OCI-LY3 (cell line): ENCODE measurements at regions not wholly inside any gene's neighbourhood (a gene's known extent, or its start where the extent isn't known, plus 50 kb on each side); places are given as distances from the start of the nearest gene placed in this dataset.

Experiments used
- H2AFZ ChIP-seq: fragments of 200-600, 300-600 bp; shearing (Covaris generic); 2 replicates; pipeline ENCODE4 v1.6.0; 2014; ENCODE audit warnings: antibody characterized with exemption, low read depth, low read length
- H3K27ac ChIP-seq: fragments of 200-600, 300-600 bp; sonication (generic); 2 replicates; pipeline ENCODE4 v1.5.1; 2014; ENCODE audit warnings: mild to moderate bottlenecking, low read length, moderate library complexity, mixed read lengths
- H3K27me3 ChIP-seq: fragments of 200-600, 300-600 bp; sonication (generic); 2 replicates; pipeline ENCODE4 v1.6.1; 2014; ENCODE audit warnings: low read depth, low read length, mixed read lengths
- H3K36me3 ChIP-seq: fragments of 200-600, 300-600 bp; sonication (generic); replicated peaks from 2 replicates; pipeline ENCODE3; 2014; ENCODE audit warnings: low read depth, low read length, mixed read lengths
- H3K4me1 ChIP-seq: fragments of 300-600, 200-600 bp; sonication (generic); 2 replicates; pipeline ENCODE4 v1.6.1; 2014; ENCODE audit warnings: low read length, mixed read lengths
- H3K4me2 ChIP-seq: fragments of 200-600, 300-600 bp; sonication (generic); 2 replicates; pipeline ENCODE4 v1.6.1; 2014; ENCODE audit warnings: low read length, mixed read lengths
- H3K4me3 ChIP-seq: fragments of 300-600, 200-600 bp; sonication (generic); 2 replicates; pipeline ENCODE4 v1.5.1; 2014; ENCODE audit warnings: antibody characterized with exemption, mild to moderate bottlenecking, low read length, moderate library complexity
- H3K79me2 ChIP-seq: fragments of 300-600, 200-600 bp; shearing (Covaris generic); 2 replicates; pipeline ENCODE4 v1.6.1; 2014; ENCODE audit warnings: mild to moderate bottlenecking, low read length, mixed read lengths
- H3K9ac ChIP-seq: fragments of 300-600, 200-600 bp; shearing (Covaris generic); 2 replicates; pipeline ENCODE4 v1.6.0; 2014; ENCODE audit warnings: mild to moderate bottlenecking, low read length, moderate library complexity
- H3K9me3 ChIP-seq: fragments of 200-600, 300-600 bp; shearing (Covaris generic); 2 replicates; pipeline ENCODE4 v1.6.1; 2014; ENCODE audit warnings: low read length, mixed read lengths; ENCODE audit not compliant: insufficient read depth
- H4K20me1 ChIP-seq: fragments of 200-600, 300-600 bp; sonication (generic); 2 replicates; pipeline ENCODE4 v1.6.1; 2016; ENCODE audit warnings: low read length, mixed read lengths; ENCODE audit not compliant: insufficient read depth
- EZH2phosphoT487 ChIP-seq: fragments of 200-600 bp; shearing (Covaris generic); IDR thresholded peaks from 2 replicates; pipeline ENCODE4 v1.6.1; 2018; ENCODE audit warnings: antibody characterized with exemption, mixed run types, low read depth
- TF ChIP-seq, protein P1 (sequence below): fragments of 200-600, 300-600 bp; sonication (generic); IDR thresholded peaks from 2 replicates; pipeline ENCODE4 v1.5.1; 2014; ENCODE audit warnings: antibody characterized with exemption, low read length, low read depth

DNA sequence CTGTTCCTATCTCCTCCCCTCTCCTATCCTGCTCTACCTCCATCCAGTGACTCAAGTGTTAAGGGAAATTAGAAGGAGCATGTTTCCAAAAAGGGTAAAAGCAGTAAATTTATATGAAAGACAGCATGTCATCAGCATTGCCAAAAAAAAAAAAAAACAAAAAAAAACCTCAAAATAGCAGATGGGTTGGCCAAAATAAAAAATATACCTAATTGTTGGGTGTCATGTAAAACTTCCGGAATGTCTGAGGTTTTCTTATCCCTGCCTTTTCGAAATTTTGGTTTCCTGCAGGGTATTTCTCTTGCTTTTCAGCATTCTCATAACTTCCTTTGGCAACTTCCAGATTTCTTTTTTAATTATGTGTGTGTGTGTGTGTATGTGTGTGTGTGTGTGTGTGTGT lies 241.6 kb upstream of the FN1 start:
- no peak overlapping the region for H3K4me3 ChIP-seq
- peaks cover 11% of the 10 kb centered on the region for H3K36me3 ChIP-seq
- 0 out of 2 replicates have a peak, but pooled peaks cover 8% of the 10 kb centered on the region for H3K9me3 ChIP-seq
- H4K20me1 ChIP-seq: no peaks in the 10 kb centered on the region
- H3K4me1 ChIP-seq: peaks cover 38% of the 10 kb centered on the region
- no peak overlapping the region for H3K27ac ChIP-seq
- H3K27me3 ChIP-seq: no peaks in the 10 kb centered on the region
- no peak overlapping the region for H3K4me2 ChIP-seq
- H3K79me2 ChIP-seq: no peaks in the 10 kb centered on the region
- TF ChIP-seq, protein P1, sequence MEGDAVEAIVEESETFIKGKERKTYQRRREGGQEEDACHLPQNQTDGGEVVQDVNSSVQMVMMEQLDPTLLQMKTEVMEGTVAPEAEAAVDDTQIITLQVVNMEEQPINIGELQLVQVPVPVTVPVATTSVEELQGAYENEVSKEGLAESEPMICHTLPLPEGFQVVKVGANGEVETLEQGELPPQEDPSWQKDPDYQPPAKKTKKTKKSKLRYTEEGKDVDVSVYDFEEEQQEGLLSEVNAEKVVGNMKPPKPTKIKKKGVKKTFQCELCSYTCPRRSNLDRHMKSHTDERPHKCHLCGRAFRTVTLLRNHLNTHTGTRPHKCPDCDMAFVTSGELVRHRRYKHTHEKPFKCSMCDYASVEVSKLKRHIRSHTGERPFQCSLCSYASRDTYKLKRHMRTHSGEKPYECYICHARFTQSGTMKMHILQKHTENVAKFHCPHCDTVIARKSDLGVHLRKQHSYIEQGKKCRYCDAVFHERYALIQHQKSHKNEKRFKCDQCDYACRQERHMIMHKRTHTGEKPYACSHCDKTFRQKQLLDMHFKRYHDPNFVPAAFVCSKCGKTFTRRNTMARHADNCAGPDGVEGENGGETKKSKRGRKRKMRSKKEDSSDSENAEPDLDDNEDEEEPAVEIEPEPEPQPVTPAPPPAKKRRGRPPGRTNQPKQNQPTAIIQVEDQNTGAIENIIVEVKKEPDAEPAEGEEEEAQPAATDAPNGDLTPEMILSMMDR: no peak
- TF ChIP-seq EZH2phosphoT487: no peak
- no peak overlapping the region for H3K9ac ChIP-seq
- H2AFZ ChIP-seq: no peak overlapping the region

DNA sequence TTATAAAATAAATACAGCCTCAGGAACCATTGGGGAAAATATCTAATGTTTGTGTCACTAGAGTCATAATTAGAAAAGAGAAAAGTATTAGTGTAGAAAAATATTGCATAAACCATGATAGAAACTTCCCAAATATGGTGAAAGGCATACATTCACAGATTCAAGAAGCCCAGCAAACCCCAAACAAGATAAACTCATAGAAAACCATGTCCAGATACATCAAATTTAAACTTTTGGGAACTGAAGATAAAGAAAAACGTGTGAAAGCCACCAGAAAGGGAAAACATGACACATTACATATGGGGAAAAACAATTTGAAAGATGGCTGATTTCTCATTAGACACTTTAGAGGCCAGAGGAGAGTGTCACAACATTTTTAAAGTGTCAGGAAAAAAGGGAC lies 236.5 kb upstream of the FN1 start:
- TF ChIP-seq, protein P1: no peak
- TF ChIP-seq EZH2phosphoT487: no peak
- no peaks in the 10 kb centered on the region for H3K79me2 ChIP-seq
- no peaks in the 10 kb centered on the region for H4K20me1 ChIP-seq
- H3K9ac ChIP-seq: no peak overlapping the region
- no peak overlapping the region for H3K4me3 ChIP-seq
- 0 out of 2 replicates have a peak, but pooled peaks cover 7% of the 10 kb centered on the region for H3K27me3 ChIP-seq
- H3K9me3 ChIP-seq: 0 out of 2 replicates have a peak, but pooled peaks cover 8% of the 10 kb centered on the region
- peaks cover 34% of the 10 kb centered on the region for H3K4me1 ChIP-seq
- no peak overlapping the region for H3K27ac ChIP-seq
- H3K36me3 ChIP-seq: peaks cover 14% of the 10 kb centered on the region
- H3K4me2 ChIP-seq: 0 out of 2 replicates have a peak overlapping the region, but pooled peaks have one; percentile 8
- no peak overlapping the region for H2AFZ ChIP-seq

DNA sequence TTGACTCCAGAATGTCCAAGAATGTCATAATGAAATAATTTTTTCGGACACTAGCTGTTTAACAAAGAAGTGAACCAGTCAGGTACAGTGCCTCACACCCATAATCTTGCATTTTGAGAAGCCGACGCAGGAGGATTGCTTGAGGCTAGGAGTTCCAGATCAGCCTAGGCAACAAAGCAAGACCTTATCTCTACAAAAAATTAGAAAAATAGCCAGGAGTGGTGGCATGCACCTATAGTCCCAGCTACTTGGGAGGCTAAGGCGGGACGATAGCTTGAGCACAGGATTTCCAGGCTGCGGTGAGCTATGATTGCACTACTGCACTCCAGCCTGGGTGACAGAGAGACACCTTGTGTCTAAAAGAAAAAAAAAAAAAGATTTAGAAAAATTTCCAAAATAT lies 235.8 kb upstream of the FN1 start:
- no peaks in the 10 kb centered on the region for H3K79me2 ChIP-seq
- no peaks in the 10 kb centered on the region for H4K20me1 ChIP-seq
- no peak overlapping the region for H2AFZ ChIP-seq
- peak overlapping the region; percentile 77 for H3K4me2 ChIP-seq
- 0 out of 2 replicates have a peak, but pooled peaks cover 8% of the 10 kb centered on the region for H3K9me3 ChIP-seq
- TF ChIP-seq, protein P1: no peak
- TF ChIP-seq EZH2phosphoT487: no peak
- peak overlapping the region; percentile 17; the same call in 1 of the 2 replicates for H3K9ac ChIP-seq
- peaks cover 14% of the 10 kb centered on the region for H3K36me3 ChIP-seq
- H3K4me1 ChIP-seq: peaks cover 34% of the 10 kb centered on the region
- peak overlapping the region; percentile 56 for H3K4me3 ChIP-seq
- H3K27ac ChIP-seq: peak overlapping the region; percentile 71
- H3K27me3 ChIP-seq: 0 out of 2 replicates have a peak, but pooled peaks cover 7% of the 10 kb centered on the region

DNA sequence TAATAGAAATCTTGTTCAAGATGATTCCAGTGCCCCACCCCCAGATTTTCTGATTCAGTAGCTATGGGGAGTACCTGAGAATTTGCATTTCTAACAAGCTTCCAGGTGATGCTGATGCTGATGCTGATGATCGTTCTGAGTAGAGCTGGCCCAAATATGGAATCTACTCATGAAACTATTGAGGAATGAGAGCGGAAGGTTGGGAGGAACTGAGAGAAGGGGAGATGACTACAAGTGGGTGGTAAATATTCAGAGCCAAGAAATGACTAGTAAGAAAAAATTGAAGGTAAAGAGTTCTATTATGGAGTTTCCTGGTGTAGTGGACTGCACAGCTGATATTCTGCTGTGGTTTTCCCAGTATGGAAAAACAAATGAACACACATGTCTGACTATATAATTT lies 235.4 kb upstream of the FN1 start:
- H4K20me1 ChIP-seq: no peaks in the 10 kb centered on the region

More for the DNA sequence above, 235.4 kb upstream of the FN1 start:
- no peaks in the 10 kb centered on the region for H3K79me2 ChIP-seq
- peak overlapping the region; percentile 71 for H3K27ac ChIP-seq
- no peak overlapping the region for H2AFZ ChIP-seq
- H3K9me3 ChIP-seq: 0 out of 2 replicates have a peak, but pooled peaks cover 8% of the 10 kb centered on the region
- H3K4me1 ChIP-seq: peaks cover 36% of the 10 kb centered on the region
- peak overlapping the region; percentile 77 for H3K4me2 ChIP-seq
- TF ChIP-seq, protein P1: no peak
- TF ChIP-seq EZH2phosphoT487: no peak
- H3K36me3 ChIP-seq: peaks cover 14% of the 10 kb centered on the region
- peak overlapping the region; percentile 17; the same call in 1 of the 2 replicates for H3K9ac ChIP-seq
- 0 out of 2 replicates have a peak, but pooled peaks cover 7% of the 10 kb centered on the region for H3K27me3 ChIP-seq
- peak overlapping the region; percentile 56 for H3K4me3 ChIP-seq
